Upper lobe of left lung (tissue), 6 donors: ENCODE measurements at regions not wholly inside any gene's neighbourhood (a gene's known extent, or its start where the extent isn't known, plus 50 kb on each side); places are given as distances from the start of the nearest gene placed in this dataset.
A peak's percentile ranks its signal among the peaks of the same experiment; 100 is the strongest.

ENCODE experiments used
- ATAC-seq, 2 donors: fragments of 200-7000 bp; cut with Tn5 transposase; one replicate each; pipeline ENCODE4 v1.9.1; 2022; ENCODE audit warnings: mild to moderate bottlenecking in 2 of 2, moderate library complexity in 2 of 2; ENCODE audit not compliant: low FRiP score in 2 of 2
- DNase-seq, 2 donors: peaks; one replicate each; pipeline ENCODE4 v3.0.0-alpha.2; 2019 to 2020
- H3K27ac ChIP-seq, 4 donors: fragments of 200-600 bp; sonication (generic); one replicate each; pipeline ENCODE4 v1.5.1; 2016 to 2019
- H3K27me3 ChIP-seq, 4 donors: fragments of 200-600 bp; sonication (generic); one replicate each; pipeline ENCODE4 v1.5.1; 2017 to 2019
- H3K36me3 ChIP-seq, 4 donors: fragments of 200-600 bp; sonication (generic); one replicate each; pipeline ENCODE4 v1.5.1; 2016 to 2019
- H3K4me1 ChIP-seq, 4 donors: fragments of 200-600 bp; sonication (generic); one replicate each; pipeline ENCODE4 v1.5.1; 2018 to 2019
- H3K4me3 ChIP-seq, 4 donors: fragments of 200-600 bp; sonication (generic); one replicate each; pipeline ENCODE4 v1.5.1; 2017 to 2019; ENCODE audit warnings: mild to moderate bottlenecking in 2 of 4, moderate library complexity in 1 of 4
- H3K9me3 ChIP-seq, 4 donors: fragments of 200-600 bp; sonication (generic); one replicate each; pipeline ENCODE4 v1.5.1; 2018 to 2019
- EP300 ChIP-seq, 4 donors: sonication (generic); formaldehyde crosslinking; IDR thresholded peaks; one replicate each; pipeline ENCODE4 v1.5.1; 2017; ENCODE audit warnings: antibody characterized with exemption in 4 of 4, control low read depth in 2 of 4
- POLR2A ChIP-seq, 4 donors: fragments of 450-650 bp; IDR thresholded peaks; one replicate each; pipeline ENCODE4 v1.5.1; 2016 to 2017; ENCODE audit warnings: antibody characterized with exemption in 4 of 4, mild to moderate bottlenecking in 2 of 4
- POLR2AphosphoS5 ChIP-seq, 2 donors: sonication (generic); formaldehyde crosslinking; IDR thresholded peaks; one replicate each; pipeline ENCODE4 v1.5.1; 2017; ENCODE audit warnings: antibody characterized with exemption in 2 of 2
- WGBS, 2 donors: methylation state at CpG; one replicate each; pipeline ENCODE4 v1.1.5; 2017 to 2018; 5-methylcytosine and 5-hydroxymethylcytosine counted together
- TF ChIP-seq, protein P1 (sequence below), 6 experiments: fragments of 450-650 bp in 4 of 6; fragments of 200-600 bp in 2 of 6; sonication (generic) in 2 of 6; IDR thresholded peaks; one replicate each; pipeline ENCODE4 v1.5.1; 2016 to 2019; ENCODE audit warnings: antibody characterized with exemption in 6 of 6
- donor health status: DM: no; HTN: no; CAD: no; lungs with moderate emphysema.
- donor health status: DM: no; HTN: yes; CAD: no; lungs with severe emphysema.

DNA sequence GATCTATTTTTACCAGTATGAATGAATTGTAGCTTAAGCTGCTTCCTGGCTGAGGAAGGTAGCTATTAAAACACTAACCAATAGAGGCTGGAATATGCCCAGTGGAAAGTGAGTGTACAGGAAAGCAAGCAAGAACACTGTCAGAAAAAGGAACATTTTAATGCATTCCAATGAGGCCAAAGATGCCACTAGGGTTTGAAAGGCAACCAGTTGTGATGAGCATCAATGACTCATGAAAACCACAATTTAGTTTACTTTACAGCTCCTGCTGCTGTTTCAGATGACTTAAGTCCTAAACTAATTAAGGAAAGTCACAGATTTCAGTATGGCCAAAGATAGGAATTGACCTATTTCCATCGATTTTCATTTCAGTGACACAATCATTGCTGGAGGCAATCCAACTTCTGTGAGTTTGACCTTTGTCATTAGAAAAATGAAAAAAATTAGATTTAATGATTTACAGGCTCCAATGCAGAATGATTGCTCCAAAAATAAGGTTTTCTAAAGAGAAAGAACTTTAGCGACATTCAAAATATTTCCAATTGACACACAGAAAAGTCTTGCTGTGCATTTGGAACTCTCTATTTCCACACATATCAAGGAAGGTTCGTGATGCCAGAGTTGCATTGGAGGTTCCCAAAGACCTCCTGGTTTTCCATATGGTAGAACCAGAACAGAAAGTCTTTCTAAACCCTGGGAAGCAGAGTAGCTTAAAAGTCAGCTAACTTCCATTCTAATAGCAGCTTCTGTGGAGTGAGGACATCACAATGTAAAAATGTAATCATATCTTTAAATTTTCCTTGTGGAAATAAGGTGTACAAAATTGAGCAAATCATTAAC is 103.0 kb downstream of the SUCNR1 start:
- Histone ChIP-seq H3K27ac (no peak overlapping the region), H3K4me3 (no peak overlapping the region), H3K9me3 (no peaks in the 10 kb centered on the region), H3K27me3 (no peaks in the 10 kb centered on the region), H3K36me3 (no peaks in the 10 kb centered on the region), H3K4me1 (peaks cover 0 to 3% (median 1%) of the 10 kb centered on the region in 4 donors)
- DNase-seq (no peak), ATAC-seq (peak in 1 of 2 donors; percentile 28)
- no peak for TF ChIP-seq POLR2AphosphoS5 (IDR thresholded peaks at IDR 0.05)
- no peak for TF ChIP-seq POLR2A (IDR thresholded peaks at IDR 0.05)
- TF ChIP-seq, protein P1, sequence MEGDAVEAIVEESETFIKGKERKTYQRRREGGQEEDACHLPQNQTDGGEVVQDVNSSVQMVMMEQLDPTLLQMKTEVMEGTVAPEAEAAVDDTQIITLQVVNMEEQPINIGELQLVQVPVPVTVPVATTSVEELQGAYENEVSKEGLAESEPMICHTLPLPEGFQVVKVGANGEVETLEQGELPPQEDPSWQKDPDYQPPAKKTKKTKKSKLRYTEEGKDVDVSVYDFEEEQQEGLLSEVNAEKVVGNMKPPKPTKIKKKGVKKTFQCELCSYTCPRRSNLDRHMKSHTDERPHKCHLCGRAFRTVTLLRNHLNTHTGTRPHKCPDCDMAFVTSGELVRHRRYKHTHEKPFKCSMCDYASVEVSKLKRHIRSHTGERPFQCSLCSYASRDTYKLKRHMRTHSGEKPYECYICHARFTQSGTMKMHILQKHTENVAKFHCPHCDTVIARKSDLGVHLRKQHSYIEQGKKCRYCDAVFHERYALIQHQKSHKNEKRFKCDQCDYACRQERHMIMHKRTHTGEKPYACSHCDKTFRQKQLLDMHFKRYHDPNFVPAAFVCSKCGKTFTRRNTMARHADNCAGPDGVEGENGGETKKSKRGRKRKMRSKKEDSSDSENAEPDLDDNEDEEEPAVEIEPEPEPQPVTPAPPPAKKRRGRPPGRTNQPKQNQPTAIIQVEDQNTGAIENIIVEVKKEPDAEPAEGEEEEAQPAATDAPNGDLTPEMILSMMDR (IDR thresholded peaks at IDR 0.05): no peak
- TF ChIP-seq EP300 (IDR thresholded peaks at IDR 0.05): no peak
- 69 to 76% methylated on average over 3 of the region's 3 CpGs for WGBS, 2 donors

DNA sequence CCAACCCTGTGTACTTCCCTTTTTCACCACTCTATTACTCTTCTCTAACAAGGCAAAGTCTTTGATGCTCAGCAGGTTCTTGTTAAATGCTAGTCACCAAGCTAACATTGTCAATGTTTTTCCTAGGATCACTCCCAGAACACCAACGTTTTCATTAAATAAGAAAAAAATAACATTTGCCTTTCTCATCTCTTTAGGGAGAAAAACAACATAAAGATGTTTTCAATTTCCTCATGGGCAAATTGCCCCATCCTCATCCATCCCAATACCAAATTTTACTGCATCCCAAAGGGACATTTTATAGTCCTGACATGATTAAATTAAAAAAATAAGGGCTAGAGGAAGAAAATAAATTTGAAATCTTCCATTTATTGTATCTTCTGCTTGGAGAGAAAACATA is 106.5 kb downstream of the SUCNR1 start:
- TF ChIP-seq POLR2A (IDR thresholded peaks at IDR 0.05) (no peak), POLR2AphosphoS5 (IDR thresholded peaks at IDR 0.05) (no peak), EP300 (IDR thresholded peaks at IDR 0.05) (no peak)
- TF ChIP-seq, protein P1 (IDR thresholded peaks at IDR 0.05): no peak
- peaks cover 0 to 2% (median 0%) of the 10 kb centered on the region in 4 donors for H3K4me1 ChIP-seq
- DNase-seq (no peak), ATAC-seq (no peak)
- no peak overlapping the region for H3K4me3 ChIP-seq
- H3K27ac ChIP-seq: no peak overlapping the region
- H3K9me3 ChIP-seq: no peaks in the 10 kb centered on the region
- 30 to 33% methylated on average over 1 of the region's 1 CpG for WGBS, 2 donors
- H3K27me3 ChIP-seq: no peaks in the 10 kb centered on the region
- no peaks in the 10 kb centered on the region for H3K36me3 ChIP-seq

DNA sequence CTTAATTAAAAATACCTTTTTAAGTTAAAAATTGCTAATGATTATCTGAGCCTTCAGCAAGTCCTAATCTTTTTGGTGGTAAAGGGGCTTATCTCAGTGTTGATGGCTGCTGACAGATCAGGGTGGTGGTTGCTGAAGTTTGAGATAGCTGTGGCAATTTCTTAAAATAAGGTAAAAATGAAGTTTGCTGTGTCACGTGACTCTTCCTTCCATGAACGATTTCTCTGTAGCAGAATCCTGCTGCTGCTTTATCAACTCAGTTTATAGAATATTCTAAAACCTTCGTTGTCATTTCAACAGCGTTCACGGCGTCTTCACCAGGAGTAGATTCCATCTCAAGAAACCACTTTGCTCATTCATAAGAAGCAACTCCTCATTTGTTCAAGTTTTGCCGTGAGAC is 110.1 kb downstream of the SUCNR1 start:
- Histone ChIP-seq H3K36me3 (no peaks in the 10 kb centered on the region), H3K4me1 (peaks cover 0 to 3% (median 0%) of the 10 kb centered on the region in 4 donors), H3K27ac (no peak overlapping the region), H3K27me3 (no peaks in the 10 kb centered on the region), H3K4me3 (no peak overlapping the region), H3K9me3 (no peaks in the 10 kb centered on the region)
- WGBS, 2 donors: 92% methylated on average over 7 of the region's 7 CpGs
- TF ChIP-seq, protein P1 (IDR thresholded peaks at IDR 0.05): no peak
- no peak for TF ChIP-seq POLR2AphosphoS5 (IDR thresholded peaks at IDR 0.05)
- ATAC-seq (no peak), DNase-seq (no peak)

GRCh38 chr3:151985787-151986430 is 112.5 kb downstream of the SUCNR1 start:
- H3K27ac ChIP-seq: no peak overlapping the region
- H3K4me3 ChIP-seq: no peak overlapping the region
- H3K4me1 ChIP-seq: peaks cover 0 to 3% (median 0%) of the 10 kb centered on the region in 4 donors
- no peaks in the 10 kb centered on the region for H3K9me3 ChIP-seq
- no peaks in the 10 kb centered on the region for H3K27me3 ChIP-seq
- ATAC-seq (no peak), DNase-seq (no peak)
- TF ChIP-seq, protein P1 (IDR thresholded peaks at IDR 0.05): no peak
- TF ChIP-seq EP300 (IDR thresholded peaks at IDR 0.05) (no peak), POLR2A (IDR thresholded peaks at IDR 0.05) (no peak), POLR2AphosphoS5 (IDR thresholded peaks at IDR 0.05) (no peak)
- H3K36me3 ChIP-seq: no peaks in the 10 kb centered on the region
- WGBS, 2 donors: 94 to 96% methylated on average over 2 of the region's 2 CpGs
